Esophagus squamous epithelium (tissue), 5 donors: ENCODE measurements at regions not wholly inside any gene's neighbourhood (a gene's known extent, or its start where the extent isn't known, plus 50 kb on each side); places are given as distances from the start of the nearest gene placed in this dataset.

Experiments used
- DNase-seq: peaks from one replicate; lab custom pipeline; 2025; lab: John Stamatoyannopoulos, UW
- H3K27ac ChIP-seq, 4 donors: fragments of 200-600 bp; sonication (generic); one replicate each; pipeline ENCODE4 v1.5.1; 2016 to 2019; ENCODE audit warnings: mild to moderate bottlenecking in 1 of 4
- H3K27me3 ChIP-seq, 4 donors: fragments of 200-600 bp; sonication (generic); 1 replicate in 3 of 4; 2 replicates in 1 of 4; pipeline versions ENCODE4 v1.5.1 to v1.6.0; 2017 to 2021; ENCODE audit warnings: antibody characterized with exemption in 1 of 4
- H3K36me3 ChIP-seq, 3 donors: fragments of 200-600 bp; sonication (generic); one replicate each; pipeline ENCODE4 v1.5.1; 2016 to 2019
- H3K4me1 ChIP-seq, 3 donors: fragments of 200-600 bp; sonication (generic); one replicate each; pipeline ENCODE4 v1.5.1; 2017 to 2019
- H3K4me3 ChIP-seq, 4 donors: fragments of 200-600 bp; sonication (generic); 1 replicate in 3 of 4; 2 replicates in 1 of 4; pipeline ENCODE4 v1.5.1; 2016 to 2019; ENCODE audit warnings: mild to moderate bottlenecking in 2 of 4, moderate library complexity in 1 of 4
- H3K9me3 ChIP-seq, 3 donors: fragments of 200-600 bp; sonication (generic); one replicate each; pipeline ENCODE4 v1.5.1; 2016 to 2019
- POLR2A ChIP-seq, 4 donors: fragments of 450-650 bp; IDR thresholded peaks; one replicate each; pipeline ENCODE4 v1.6.1; 2017; ENCODE audit warnings: antibody characterized with exemption in 4 of 4, mild to moderate bottlenecking in 4 of 4, moderate library complexity in 3 of 4
- WGBS, 2 donors: methylation state at CpG; one replicate each; pipeline ENCODE4 v1.1.5; 2018; 5-methylcytosine and 5-hydroxymethylcytosine counted together
- intact Hi-C: fragments of 100-400 bp; cut with DNase I; formaldehyde crosslinking; loops from one replicate; pipeline ENCODE4 v1.15.0; 2022
- TF ChIP-seq, protein P1 (sequence below), 6 experiments: fragments of 450-650 bp in 4 of 6; fragments of 200-600 bp in 2 of 6; sonication (generic) in 2 of 6; IDR thresholded peaks; one replicate each; pipeline ENCODE4 v1.5.1; 2016 to 2019; ENCODE audit warnings: antibody characterized with exemption in 6 of 6, mild to moderate bottlenecking in 4 of 6, moderate library complexity in 4 of 6
- donor health status: DM: yes; HTN: yes; CAD: no.

DNA sequence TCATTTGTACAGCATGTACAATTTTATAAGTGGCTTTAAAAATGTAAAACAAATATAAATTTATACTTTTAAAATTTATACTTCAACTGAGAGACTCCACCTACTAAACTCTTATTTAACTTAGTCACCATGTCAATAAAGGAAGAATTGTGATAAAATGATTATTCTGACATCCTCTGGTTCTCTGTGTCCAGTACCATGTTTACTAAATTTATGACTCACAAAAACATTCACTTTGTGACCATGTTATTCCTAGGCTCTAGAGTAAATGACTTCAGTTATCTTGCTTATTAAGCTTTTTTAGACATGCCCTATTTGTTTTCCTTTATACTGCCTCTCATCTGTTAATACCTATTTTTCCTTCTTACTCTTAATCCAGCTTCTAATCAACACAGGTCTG lies 959.6 kb upstream of the SLC39A10 start:
- Histone ChIP-seq H3K27me3 (no peaks in the 10 kb centered on the region), H3K36me3 (no peaks in the 10 kb centered on the region), H3K4me1 (no peaks in the 10 kb centered on the region), H3K9me3 (no peaks in the 10 kb centered on the region), H3K27ac (no peak overlapping the region), H3K4me3 (no peak overlapping the region)
- DNase-seq: no peak
- TF ChIP-seq POLR2A (IDR thresholded peaks at IDR 0.05): no peak
- TF ChIP-seq, protein P1, sequence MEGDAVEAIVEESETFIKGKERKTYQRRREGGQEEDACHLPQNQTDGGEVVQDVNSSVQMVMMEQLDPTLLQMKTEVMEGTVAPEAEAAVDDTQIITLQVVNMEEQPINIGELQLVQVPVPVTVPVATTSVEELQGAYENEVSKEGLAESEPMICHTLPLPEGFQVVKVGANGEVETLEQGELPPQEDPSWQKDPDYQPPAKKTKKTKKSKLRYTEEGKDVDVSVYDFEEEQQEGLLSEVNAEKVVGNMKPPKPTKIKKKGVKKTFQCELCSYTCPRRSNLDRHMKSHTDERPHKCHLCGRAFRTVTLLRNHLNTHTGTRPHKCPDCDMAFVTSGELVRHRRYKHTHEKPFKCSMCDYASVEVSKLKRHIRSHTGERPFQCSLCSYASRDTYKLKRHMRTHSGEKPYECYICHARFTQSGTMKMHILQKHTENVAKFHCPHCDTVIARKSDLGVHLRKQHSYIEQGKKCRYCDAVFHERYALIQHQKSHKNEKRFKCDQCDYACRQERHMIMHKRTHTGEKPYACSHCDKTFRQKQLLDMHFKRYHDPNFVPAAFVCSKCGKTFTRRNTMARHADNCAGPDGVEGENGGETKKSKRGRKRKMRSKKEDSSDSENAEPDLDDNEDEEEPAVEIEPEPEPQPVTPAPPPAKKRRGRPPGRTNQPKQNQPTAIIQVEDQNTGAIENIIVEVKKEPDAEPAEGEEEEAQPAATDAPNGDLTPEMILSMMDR (IDR thresholded peaks at IDR 0.05): no peak
- intact Hi-C loops: no loop called here

DNA sequence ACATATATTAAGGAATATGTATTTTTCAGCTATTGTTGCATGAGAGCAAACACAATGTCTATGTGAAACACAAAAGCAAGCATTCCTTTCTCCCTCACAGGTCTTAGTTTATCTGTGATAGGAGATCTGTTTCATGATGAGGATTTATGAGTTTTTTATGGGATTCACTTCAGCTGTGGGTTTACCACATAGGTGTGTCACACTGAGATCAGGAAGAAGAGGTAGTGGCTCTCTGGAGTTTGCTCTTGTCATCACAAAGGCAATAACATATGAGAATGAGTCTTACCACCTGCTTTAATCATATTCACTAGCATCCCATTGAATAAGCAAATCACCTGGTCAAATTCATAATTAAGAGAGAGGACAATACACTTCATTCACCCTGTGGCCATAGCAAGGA lies 960.3 kb upstream of the SLC39A10 start:
- no peaks in the 10 kb centered on the region for H3K27me3 ChIP-seq
- intact Hi-C loops: no loop called here
- no peaks in the 10 kb centered on the region for H3K4me1 ChIP-seq
- TF ChIP-seq, protein P1 (IDR thresholded peaks at IDR 0.05): no peak
- TF ChIP-seq POLR2A (IDR thresholded peaks at IDR 0.05): no peak
- no peaks in the 10 kb centered on the region for H3K9me3 ChIP-seq
- H3K4me3 ChIP-seq: no peak overlapping the region
- no peaks in the 10 kb centered on the region for H3K36me3 ChIP-seq
- DNase-seq: no peak
- H3K27ac ChIP-seq: no peak overlapping the region

DNA sequence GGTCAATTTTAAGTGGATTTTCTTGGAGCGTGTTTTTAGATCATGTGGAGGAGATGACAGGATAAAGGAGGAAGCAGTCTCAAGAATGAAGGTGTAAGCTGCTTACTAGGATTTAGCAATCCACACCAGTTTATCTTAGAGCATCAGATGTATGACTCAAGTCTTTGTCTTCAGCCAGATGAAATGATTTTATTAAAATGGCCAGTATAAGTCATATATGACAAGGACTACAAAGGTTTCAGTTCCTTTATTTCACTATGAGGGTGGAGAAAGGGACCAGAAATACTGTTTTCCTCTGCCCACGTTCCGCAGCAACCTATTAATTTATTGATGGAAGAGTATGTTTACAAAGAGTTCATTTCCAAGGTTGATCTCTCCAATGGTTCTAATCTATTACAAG lies 970.5 kb upstream of the SLC39A10 start:
- no peak overlapping the region for H3K27ac ChIP-seq
- H3K4me3 ChIP-seq: no peak overlapping the region
- WGBS, 2 donors: 73 to 75% methylated on average over 3 of the region's 3 CpGs
- DNase-seq: no peak
- no peak for TF ChIP-seq POLR2A (IDR thresholded peaks at IDR 0.05)
- TF ChIP-seq, protein P1 (IDR thresholded peaks at IDR 0.05): no peak
- H3K36me3 ChIP-seq: no peaks in the 10 kb centered on the region
- intact Hi-C loops: no loop called here
- no peaks in the 10 kb centered on the region for H3K4me1 ChIP-seq
- H3K9me3 ChIP-seq: no peaks in the 10 kb centered on the region
- no peaks in the 10 kb centered on the region for H3K27me3 ChIP-seq

DNA sequence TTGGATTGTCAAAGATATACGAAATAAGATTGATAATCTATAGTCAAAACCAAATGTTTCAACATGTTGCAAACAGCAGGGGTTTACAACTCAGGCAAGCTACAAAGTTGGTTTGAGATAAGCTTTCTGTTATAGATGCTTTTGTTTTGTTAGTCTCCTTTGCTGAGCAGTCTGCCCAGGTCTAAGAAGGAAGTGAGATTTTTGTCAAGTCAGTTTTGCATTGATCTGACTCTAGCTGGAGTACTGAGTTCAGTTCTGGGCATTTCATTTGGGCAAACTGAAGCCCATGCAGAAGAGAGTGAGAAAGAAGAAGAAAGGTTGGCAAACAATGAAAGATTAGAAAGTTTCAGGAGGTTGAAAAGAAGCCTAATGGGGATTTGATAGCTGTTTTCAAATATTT lies 983.0 kb upstream of the SLC39A10 start:
- Histone ChIP-seq H3K4me3 (no peak overlapping the region), H3K4me1 (no peaks in the 10 kb centered on the region), H3K36me3 (no peaks in the 10 kb centered on the region), H3K27ac (no peak overlapping the region), H3K9me3 (no peaks in the 10 kb centered on the region), H3K27me3 (no peaks in the 10 kb centered on the region)
- DNase-seq: no peak
- TF ChIP-seq POLR2A (IDR thresholded peaks at IDR 0.05): no peak
- TF ChIP-seq, protein P1 (IDR thresholded peaks at IDR 0.05): no peak
- intact Hi-C loops: no loop called here
- 19 to 45% methylated on average over 1 of the region's 1 CpG for WGBS, 2 donors

DNA sequence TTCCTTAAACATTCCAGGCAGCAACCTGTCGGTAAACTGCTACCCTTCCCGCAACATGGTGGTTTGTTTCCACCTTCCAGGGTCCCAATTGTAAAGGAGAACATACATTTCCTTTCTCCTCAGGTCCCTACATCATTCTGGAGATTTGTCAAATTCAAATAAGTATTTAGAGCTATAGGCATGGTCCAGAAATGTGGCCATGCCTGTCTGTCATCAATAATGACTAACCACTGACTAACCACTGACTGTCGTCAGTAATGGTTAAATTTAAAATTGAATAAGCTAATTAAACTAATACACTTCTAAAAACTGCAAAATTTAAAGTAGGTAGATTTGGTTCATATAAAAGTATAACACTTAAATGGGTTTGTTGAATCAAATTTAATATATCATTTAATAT lies 984.0 kb upstream of the SLC39A10 start:
- Histone ChIP-seq H3K36me3 (no peaks in the 10 kb centered on the region), H3K4me3 (no peak overlapping the region), H3K4me1 (no peaks in the 10 kb centered on the region), H3K27me3 (no peaks in the 10 kb centered on the region), H3K9me3 (no peaks in the 10 kb centered on the region), H3K27ac (no peak overlapping the region)
- intact Hi-C loops: no loop called here
- TF ChIP-seq, protein P1 (IDR thresholded peaks at IDR 0.05): no peak
- TF ChIP-seq POLR2A (IDR thresholded peaks at IDR 0.05): no peak
- DNase-seq: no peak
- 63 to 74% methylated on average over 3 of the region's 3 CpGs for WGBS, 2 donors
